Effector CD8-positive, alpha-beta T cell (primary cell): ENCODE measurements at regions not wholly inside any gene's neighbourhood (a gene's known extent, or its start where the extent isn't known, plus 50 kb on each side); places are given as distances from the start of the nearest gene placed in this dataset.

Experiments used
- DNase-seq: peaks from one replicate; lab custom pipeline; 2025; lab: John Stamatoyannopoulos, UW

DNA sequence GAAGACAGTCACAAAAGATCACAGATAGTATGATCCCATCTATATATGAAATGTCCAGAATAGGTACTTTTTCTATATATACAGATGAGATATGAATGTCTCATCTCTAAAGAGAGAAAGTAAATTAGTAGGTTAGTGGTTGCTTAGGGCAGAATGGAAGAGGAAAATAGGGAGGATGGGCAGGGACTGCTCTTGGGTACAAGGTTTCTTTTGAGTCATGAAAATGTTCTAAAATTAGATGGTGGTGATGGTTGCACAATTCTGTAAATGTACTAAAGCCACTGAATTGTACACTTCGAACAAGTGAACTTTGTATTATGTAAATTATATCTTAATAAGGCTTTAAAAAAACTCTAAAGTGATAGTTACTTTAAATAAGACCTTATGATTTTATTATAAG is 59.6 kb upstream of the GRAMD2B start:
- DNase-seq: no peak

DNA sequence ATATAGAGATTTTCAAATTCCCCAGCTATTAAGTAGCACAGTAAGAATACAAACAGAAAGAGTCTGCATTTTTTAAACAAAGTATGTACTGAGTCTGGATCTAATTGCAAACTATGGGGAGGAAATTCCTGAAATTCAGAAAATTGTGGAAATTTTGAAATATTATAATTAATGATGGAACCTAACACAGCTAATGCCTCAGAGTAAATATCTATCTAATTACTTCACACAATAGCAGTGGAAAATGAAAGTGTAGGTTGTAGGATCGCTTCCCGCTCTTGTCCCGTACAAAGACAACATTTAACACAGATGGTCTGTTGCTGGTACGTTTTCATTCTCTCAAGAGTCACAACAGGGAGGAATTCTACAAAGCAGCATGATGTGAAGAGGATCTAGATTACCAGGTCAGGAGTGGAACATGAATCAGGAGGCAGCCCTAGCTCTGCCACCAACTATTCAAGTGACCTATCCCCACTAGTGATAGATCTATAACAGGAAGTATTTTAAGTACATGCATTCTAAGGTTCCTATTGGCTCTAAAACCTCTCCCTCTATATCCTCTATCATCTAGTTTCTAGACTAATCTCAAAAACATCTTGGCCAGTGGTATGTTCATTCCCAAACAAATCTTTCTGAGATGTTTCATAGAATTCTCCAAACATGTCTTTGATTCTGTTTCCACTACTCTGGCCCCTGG is 58.9 kb upstream of the GRAMD2B start:
- no peak for DNase-seq

GRCh38 chr5:126365446-126366198 is 57.6 kb upstream of the GRAMD2B start:
- no peak for DNase-seq

- no peak for DNase-seq
Measured at GRCh38 chr5:126366199-126366560, 57.0 kb upstream of the GRAMD2B start.

DNA sequence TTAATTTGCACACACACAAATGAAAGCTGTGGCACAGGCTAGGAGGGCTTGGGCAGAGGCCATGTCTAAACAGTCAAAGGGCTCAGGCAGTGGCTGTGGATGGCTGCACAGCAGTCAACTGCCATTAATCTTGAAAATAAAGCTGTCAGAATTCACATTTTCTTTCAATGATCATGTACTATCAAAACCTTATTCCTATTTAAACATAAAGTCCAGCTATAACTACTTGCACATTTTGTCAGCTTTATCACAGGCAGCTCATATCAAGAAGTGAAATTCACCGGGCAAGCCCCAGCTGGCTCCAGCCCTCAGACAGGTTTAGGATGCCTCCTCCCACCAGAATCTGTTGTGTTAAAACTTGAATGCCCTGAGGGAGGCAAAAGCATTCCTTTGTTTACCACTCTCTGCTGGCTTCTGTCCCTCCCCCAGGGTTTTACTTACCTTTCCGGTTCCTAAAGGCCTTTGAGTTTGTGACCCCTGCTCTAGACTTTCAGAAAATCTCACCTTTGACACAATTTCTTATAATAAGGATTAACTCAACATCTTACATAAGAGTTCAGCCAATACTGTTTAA is 54.9 kb upstream of the GRAMD2B start:
- DNase-seq: no peak

- DNase-seq: no peak
Measured at GRCh38 chr5:126369083-126369482, 54.1 kb upstream of the GRAMD2B start.

DNA sequence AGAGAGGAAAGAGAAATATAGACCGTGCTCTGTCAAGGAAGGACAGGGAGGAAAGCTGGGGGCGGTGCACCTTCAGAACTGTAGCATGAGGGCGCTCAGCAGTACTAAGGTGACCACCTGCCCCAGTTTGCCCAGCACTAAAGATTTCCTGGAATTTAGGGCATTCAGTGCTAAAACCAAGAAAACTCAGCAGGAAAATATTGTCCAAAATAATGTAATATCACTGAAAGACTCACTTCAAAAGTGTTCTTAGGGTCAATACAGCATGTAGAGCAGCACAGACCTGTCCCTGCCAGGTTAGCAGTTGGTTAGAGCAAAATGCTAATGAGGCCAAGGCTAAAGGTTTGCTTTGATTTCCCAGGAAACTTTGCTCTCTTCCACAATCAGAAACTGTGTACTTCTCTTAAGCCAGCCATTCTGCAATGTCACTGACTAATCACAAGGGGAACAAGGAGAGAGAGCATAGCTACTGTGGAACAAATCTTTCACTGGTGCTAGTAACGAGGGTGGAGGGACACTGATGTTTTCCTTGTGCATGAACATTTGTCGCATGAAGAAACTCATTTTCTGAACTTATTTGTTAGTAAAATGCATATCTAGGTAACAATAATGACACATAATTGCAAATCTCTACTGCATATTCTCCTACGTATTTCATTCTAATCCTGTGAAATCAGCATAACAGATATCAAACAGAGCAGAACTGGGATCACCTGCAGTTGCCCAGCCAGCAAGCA is 53.0 kb upstream of the GRAMD2B start:
- no peak for DNase-seq

DNA sequence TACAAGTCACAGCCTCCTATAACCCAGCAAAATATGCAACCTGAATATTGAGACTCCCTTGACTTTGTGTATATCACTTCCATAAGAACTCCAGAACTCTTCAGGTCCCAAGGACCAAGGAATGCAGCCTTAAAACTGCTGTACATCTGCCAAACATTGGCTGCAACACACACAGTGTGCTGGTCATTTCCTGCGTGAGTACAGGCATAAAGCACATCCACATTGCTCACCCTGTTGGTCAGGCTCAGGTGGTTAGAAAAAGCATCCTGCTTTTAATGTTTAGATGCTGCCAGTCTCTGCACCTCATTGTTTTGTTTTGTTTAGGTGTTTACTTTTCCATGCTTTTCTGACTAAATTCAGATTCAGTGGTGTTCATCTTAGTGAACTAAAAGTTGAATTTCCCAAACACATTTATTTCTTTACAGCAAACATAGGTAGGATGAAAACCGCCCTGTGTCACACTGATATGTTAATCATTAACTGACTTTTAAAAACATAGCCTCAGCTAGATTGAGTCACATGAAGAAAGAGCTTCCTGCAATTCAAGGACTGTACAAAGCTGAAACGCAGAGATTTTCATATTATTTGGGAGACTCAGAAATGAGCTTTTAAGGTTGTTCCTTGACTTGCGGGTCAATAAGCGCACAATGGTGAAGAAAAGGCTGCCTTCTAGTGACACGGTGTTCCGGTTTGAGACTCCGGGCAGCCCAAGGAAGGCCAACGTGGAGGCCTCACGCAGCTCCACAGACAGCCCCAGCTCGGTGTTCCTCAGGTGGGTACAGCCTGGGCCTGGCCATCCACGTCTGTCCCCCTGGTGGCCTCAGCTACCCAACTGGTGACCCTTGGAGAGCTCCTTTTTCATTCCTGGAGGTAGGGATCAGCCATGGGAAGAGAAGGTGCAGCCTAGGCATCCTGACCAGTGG is 52.2 kb upstream of the GRAMD2B start:
- DNase-seq: no peak

GRCh38 chr5:126373375-126374108 is 49.7 kb upstream of the GRAMD2B start:
- DNase-seq: no peak
